GM18868 (cell line): ENCODE measurements at regions not wholly inside any gene's neighbourhood (a gene's known extent, or its start where the extent isn't known, plus 50 kb on each side); places are given as distances from the start of the nearest gene placed in this dataset.

Source experiments
- ATAC-seq: cut with Tn5 transposase; IDR thresholded peaks from one replicate; pipeline ENCODE4 v1.9.1; 2021; ENCODE audit warnings: mild to moderate bottlenecking, moderate library complexity; ENCODE audit not compliant: unreplicated experiment

GRCh38 chr4:41452484-41453225, 85.3 kb upstream of the LIMCH1 start:
- no peak for ATAC-seq

- no peak for ATAC-seq
These were observed 83.5 kb upstream of the LIMCH1 start for GRCh38 chr4:41454423-41454822.

DNA sequence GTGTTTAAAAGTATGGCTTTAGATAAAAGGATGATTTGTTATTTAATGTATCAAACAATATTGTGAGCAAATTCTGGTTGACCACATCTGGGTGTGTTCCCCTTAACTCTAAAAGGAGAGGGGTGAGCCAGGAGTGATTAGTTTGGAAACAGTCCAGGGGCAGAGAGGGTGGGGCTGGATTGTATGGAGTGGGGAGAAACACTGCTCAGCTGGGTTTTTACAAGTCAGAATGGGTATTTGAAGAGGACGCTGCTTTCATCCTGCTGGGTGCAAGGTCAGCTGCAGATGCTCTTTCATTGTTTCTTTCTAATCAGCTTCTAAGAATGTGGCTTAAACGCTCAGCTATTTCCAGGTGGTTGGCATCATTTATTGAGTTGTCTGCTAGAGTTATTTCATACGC, 82.8 kb upstream of the LIMCH1 start:
- no peak for ATAC-seq

DNA sequence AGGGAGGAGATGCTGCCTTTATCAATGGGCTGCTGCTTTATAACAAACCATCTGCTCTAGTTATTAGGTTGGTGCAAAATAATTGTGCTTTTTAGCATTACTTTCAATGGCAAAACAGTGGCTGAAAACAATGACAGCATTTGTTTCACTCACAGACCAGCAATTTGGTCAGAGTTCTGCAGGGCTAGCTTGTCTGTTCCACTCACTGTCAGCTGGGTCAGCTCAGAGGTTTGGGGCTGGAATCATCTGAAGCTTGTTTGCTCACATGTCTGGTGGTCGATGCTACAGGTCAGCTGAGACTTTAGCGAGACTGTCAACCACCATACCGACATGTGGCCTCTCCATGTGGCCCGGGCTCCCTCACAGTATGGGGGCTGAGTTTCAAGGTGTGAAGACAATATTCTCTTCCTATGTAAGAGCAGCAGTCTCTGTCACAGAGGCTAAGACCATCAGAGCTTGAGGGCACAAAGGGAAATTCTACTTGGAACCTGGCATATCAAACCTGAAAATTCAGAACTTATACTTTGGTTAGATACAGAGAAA, 81.3 kb upstream of the LIMCH1 start:
- ATAC-seq: no peak

DNA sequence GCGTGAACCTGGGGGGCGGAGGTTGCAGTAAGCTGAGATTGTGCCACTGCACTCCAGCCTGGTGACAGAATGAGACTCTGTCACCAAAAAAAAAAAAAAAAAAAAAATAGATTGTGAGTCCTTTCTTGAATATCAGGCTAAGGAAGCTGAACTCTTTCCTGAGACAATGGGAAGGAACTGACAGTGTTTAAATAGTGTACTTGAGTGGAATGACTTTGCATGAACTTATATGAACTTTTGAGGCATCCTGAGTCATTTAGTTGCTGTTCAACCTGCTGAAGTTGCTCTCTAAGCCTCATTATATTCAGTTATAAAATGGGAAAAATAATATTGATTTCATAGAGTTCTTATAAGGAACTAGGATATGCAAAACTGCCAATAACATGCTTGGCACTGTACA, 79.3 kb upstream of the LIMCH1 start:
- ATAC-seq: no peak

GRCh38 chr4:41460641-41461040, 77.3 kb upstream of the LIMCH1 start:
- no peak for ATAC-seq

GRCh38 chr4:41461780-41462307, 76.1 kb upstream of the LIMCH1 start:
- ATAC-seq: no peak

GRCh38 chr4:41465146-41465761, 72.7 kb upstream of the LIMCH1 start:
- no peak for ATAC-seq

DNA sequence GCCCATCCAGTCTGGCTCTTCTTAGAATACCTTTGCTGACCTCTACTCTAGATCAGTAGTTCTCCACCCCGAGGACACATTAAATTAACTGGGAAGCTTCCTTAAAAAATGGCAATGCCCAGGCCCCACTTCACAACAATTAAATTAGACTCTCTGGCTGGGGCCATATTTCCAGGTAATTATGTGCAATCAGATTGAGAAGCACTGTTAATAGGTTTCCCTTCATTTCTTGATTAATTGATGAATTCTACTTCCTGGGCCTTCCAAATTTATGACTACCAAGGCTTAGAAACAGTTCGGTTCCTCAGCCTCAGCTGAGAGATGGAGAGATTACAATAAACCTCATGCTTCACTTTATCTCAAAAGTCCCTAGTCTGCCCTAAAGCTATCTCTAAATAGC, 71.7 kb upstream of the LIMCH1 start:
- ATAC-seq: no peak

- no peak for ATAC-seq
These were observed 69.8 kb upstream of the LIMCH1 start for GRCh38 chr4:41468122-41468521.

DNA sequence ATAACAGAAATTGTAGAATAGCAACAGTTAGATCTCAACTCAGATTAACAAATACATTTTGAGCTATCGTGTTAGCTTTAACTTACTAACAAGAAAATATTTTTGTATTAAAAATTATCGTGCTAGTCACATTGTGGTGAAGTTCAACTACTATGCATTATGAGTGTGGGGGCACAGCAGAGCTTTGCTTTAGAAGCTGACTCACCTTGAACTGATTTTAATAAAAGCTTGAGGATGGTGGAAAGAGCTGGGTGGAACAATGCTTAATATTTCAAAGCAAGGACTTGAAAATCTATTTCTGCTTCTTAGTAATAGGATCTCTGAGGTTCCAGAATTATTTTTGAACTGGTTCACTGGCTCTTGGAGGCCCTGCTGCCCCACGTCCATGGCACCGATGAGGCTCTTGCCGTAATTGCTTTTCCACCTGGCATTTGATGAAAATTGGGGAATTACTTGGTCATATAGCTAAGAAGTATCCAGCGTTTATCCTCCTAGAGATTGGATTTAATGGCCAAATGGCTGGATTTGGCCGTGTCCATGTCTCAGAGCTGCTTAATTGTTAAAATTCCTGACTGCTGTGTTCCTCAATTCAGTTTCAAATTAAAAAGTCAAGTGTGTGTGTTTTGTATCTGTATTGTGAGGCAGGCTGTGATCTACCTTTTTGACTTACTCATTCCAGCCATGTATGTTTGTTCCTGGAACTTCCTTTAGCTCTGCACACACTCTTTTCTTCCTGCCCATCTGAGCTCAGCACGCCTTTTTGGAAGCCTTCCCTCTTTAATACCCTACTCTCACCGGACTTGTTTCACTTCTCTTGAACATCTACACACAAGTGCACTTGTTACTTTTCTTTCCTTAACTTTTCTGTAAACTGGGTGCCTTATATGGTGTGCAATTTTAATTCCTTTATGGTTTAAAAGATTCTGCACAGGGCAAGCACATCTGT, 66.6 kb upstream of the LIMCH1 start:
- ATAC-seq: no peak

- no peak for ATAC-seq
These were observed 65.9 kb upstream of the LIMCH1 start for GRCh38 chr4:41472081-41472480.

GRCh38 chr4:41473176-41473575, 64.8 kb upstream of the LIMCH1 start:
- ATAC-seq: no peak

DNA sequence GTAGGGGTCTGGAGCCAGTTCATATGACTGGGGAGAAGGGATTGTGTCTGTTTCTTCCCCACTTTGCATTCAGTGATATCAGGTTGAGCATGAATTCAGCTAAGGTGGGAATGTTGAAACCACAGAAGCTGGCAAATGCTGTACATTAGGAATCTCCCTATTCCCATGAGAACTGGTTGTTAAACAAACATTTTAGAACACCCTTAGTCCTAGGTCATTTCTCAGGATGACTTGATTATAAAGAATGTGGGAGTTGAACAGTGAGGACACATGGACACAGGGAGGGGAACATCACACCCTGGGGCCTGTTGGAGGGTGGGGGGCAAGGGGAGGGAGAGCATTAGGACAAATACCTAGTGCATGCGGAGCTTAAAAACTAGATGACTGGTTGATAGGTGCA, 62.6 kb upstream of the LIMCH1 start:
- ATAC-seq: no peak

DNA sequence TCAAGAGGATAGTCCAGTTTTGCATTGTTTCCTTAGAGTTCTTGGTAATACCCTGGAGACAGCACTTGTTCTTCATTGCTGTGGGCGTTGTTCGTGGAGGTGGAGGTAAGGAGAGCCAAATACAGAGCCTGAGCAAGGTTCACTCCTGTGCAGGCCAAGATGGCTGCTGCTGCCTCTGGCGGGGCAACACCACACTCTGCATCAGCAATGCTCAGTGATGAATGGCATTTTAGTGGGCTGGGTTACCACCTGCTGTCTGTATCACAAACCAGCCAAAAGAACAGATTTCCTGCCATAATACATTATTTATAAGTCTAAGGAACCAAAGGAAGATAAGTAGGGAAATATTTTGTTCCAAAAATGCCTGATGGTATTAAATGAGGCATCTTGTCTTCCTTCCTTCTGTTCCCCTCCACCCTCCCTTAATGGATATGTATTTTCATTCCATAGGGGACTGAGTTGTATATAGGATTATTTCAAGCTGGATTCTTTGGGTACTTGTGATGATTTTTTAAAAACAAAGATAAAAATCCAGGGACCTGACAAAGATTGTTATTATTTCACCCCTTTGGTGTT, 61.6 kb upstream of the LIMCH1 start:
- ATAC-seq: no peak

DNA sequence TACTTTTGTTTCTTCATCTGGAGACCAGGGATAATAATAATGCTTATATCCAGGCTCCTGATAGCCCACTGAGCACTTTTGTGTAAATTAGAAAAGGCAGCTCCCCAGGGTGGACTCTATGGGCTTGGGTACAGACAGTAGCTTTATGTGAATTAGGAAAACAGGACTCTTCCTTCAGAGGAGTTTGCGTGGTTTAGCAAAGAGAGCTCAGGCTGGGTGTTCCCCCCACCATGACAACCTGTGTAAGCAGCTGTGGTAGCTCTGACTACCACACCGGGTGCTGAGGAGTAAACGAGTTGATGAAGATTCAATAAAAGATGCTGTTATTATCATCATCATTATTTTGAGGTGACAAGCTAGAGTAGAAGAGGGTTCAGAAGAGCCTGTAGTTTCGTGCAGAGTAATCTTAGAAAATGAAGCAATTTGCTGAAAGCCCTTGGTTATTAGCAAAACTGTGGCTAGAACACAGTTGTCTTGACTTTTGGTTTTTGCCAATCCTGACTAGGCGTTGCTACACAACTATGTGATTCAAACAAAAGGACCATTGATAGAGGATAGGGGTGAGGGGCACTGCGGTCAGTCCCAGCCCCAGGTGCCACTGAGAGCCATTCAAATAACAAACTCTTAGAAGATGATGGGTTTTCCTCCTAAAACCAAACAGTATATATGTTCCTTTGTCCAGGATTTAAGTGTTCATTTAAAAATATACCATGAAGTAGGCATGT, 60.6 kb upstream of the LIMCH1 start:
- ATAC-seq: no peak

GRCh38 chr4:41478518-41478917, 59.4 kb upstream of the LIMCH1 start:
- no peak for ATAC-seq

- ATAC-seq: no peak
These were observed 57.1 kb upstream of the LIMCH1 start for GRCh38 chr4:41480896-41481311.

DNA sequence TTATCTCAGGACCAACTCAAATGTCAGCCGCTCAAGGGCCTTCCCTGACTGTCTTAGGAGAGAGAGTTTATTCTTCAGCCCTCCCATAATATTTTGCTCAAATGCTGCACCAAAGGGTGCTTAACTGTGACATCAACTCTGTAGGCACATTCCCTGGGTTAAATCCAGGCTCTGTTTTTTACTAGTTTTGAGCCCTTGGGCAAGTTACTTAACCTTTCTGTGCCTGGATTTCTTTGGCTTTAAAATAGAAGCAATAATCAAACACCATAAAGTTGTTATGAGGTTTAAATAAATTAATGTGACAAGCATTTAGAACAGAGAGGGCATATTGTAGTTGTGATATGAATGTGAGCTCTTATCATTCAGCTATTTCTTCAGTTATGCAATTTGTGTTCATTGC, 54.2 kb upstream of the LIMCH1 start:
- no peak for ATAC-seq

DNA sequence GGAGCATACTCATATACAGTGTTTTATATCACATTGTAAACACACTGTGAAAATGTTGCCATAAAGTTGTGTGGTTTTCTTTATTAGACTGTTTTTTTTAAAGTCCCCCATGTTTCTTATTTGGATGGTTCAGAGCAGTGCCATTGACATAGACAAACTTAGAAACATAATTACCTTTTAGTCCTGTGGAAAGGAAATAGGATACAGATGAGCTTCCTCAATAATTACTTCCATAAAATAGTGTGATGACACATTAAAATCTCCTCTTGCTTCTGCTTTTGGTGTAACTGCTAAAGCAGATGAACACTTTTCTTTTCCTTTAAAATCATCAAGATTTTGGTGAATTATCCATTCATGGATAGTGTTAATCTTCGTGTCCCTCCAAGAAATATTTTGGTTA, 52.9 kb upstream of the LIMCH1 start:
- ATAC-seq: no peak
